Uterus (tissue), 2 donors: ENCODE measurements at regions not wholly inside any gene's neighbourhood (a gene's known extent, or its start where the extent isn't known, plus 50 kb on each side); places are given as distances from the start of the nearest gene placed in this dataset.

Experiments
- CTCF ChIP-seq, 4 experiments: fragments of 200-600 bp in 2 of 4; fragments of 450-650 bp in 2 of 4; sonication (generic) in 2 of 4; IDR thresholded peaks; one replicate each; pipeline ENCODE4 v1.5.1; 2016 to 2019; ENCODE audit warnings: antibody characterized with exemption in 4 of 4, mild to moderate bottlenecking in 2 of 4, moderate library complexity in 1 of 4
- POLR2A ChIP-seq, 2 donors: fragments of 450-650 bp; IDR thresholded peaks; one replicate each; pipeline ENCODE4 v1.6.1; 2016; ENCODE audit warnings: antibody characterized with exemption in 2 of 2, mild to moderate bottlenecking in 1 of 2, moderate library complexity in 1 of 2

- TF ChIP-seq CTCF (IDR thresholded peaks at IDR 0.05) (no peak), POLR2A (IDR thresholded peaks at IDR 0.05) (no peak)
Measured at GRCh38 chr6:19380293-19380692, 456.9 kb upstream of the ID4 start.
